Astrocyte (in vitro differentiated cells and primary cell): ENCODE measurements at regions not wholly inside any gene's neighbourhood (a gene's known extent, or its start where the extent isn't known, plus 50 kb on each side); places are given as distances from the start of the nearest gene placed in this dataset.

ENCODE experiments used
- DNase-seq: peaks from one replicate; pipeline ENCODE4 v3.0.0-alpha.2; 2010; ENCODE audit warnings: low read depth
- FAIRE-seq: peaks from 2 replicates; lab custom pipeline; 2011; peaks lifted over from hg19 to GRCh38; lab: Jason Lieb, UNC
- H2AFZ ChIP-seq: 2 replicates; pipeline ENCODE4 v1.6.0; 2012; ENCODE audit warnings: low read depth, low read length, inconsistent platforms
- H3K27ac ChIP-seq: 2 replicates; pipeline ENCODE4 v1.5.1; 2011; ENCODE audit warnings: low read depth, low read length, inconsistent platforms
- H3K27me3 ChIP-seq: 2 replicates; pipeline ENCODE4 v1.6.0; 2011; ENCODE audit warnings: low read length, inconsistent platforms; ENCODE audit not compliant: insufficient read depth
- H3K36me3 ChIP-seq: 2 replicates; pipeline ENCODE4 v1.5.1; 2011; ENCODE audit warnings: low read length, inconsistent platforms; ENCODE audit not compliant: insufficient read depth
- H3K4me1 ChIP-seq: 2 replicates; pipeline ENCODE4 v1.5.1; 2011; ENCODE audit warnings: low read length, inconsistent platforms; ENCODE audit not compliant: insufficient read depth
- H3K4me2 ChIP-seq: 2 replicates; pipeline ENCODE4 v1.6.0; 2012; ENCODE audit warnings: low read length, inconsistent platforms
- H3K4me3 ChIP-seq: 2 replicates; pipeline ENCODE4 v1.5.1; 2011; ENCODE audit warnings: low read depth, mild to moderate bottlenecking, low read length, inconsistent platforms; ENCODE audit not compliant: insufficient read depth
- H3K79me2 ChIP-seq: 2 replicates; pipeline ENCODE4 v1.6.0; 2012; ENCODE audit warnings: mild to moderate bottlenecking, low read length, inconsistent platforms; ENCODE audit not compliant: insufficient read depth
- H3K9ac ChIP-seq: 2 replicates; pipeline ENCODE4 v1.6.0; 2012; ENCODE audit warnings: mild to moderate bottlenecking, low read length, inconsistent platforms
- H3K9me3 ChIP-seq: 2 replicates; pipeline ENCODE4 v1.5.1; 2012; ENCODE audit warnings: low read depth, mild to moderate bottlenecking, low read length, inconsistent platforms; ENCODE audit not compliant: insufficient read depth
- H4K20me1 ChIP-seq: 2 replicates; pipeline ENCODE4 v1.6.0; 2012; ENCODE audit warnings: low read length, inconsistent platforms; ENCODE audit not compliant: insufficient read depth
- H3K27ac Mint-ChIP-seq: one replicate; pipeline ENCODE4 v1.8.0; 2021; ENCODE audit warnings: mild to moderate bottlenecking, mixed read lengths; ENCODE audit not compliant: unreplicated experiment
- H3K27me3 Mint-ChIP-seq: one replicate; pipeline ENCODE4 v1.8.0; 2021; ENCODE audit warnings: low read depth, mixed read lengths; ENCODE audit not compliant: unreplicated experiment
- H3K36me3 Mint-ChIP-seq: one replicate; pipeline ENCODE4 v1.8.0; 2021; ENCODE audit warnings: low read depth, mixed read lengths; ENCODE audit not compliant: unreplicated experiment
- H3K4me1 Mint-ChIP-seq: one replicate; pipeline ENCODE4 v1.8.0; 2021; ENCODE audit warnings: low read depth, mixed read lengths; ENCODE audit not compliant: unreplicated experiment
- H3K4me3 Mint-ChIP-seq: one replicate; pipeline ENCODE4 v1.8.0; 2021; ENCODE audit warnings: mild to moderate bottlenecking, moderate library complexity, mixed read lengths; ENCODE audit not compliant: unreplicated experiment
- H3K9me3 Mint-ChIP-seq: one replicate; pipeline ENCODE4 v1.8.0; 2021; ENCODE audit warnings: mild to moderate bottlenecking, mixed read lengths; ENCODE audit not compliant: unreplicated experiment
- EZH2 ChIP-seq: IDR thresholded peaks from 2 replicates; pipeline ENCODE4 v1.6.1; 2012; ENCODE audit warnings: mild to moderate bottlenecking, low read length, inconsistent platforms; ENCODE audit not compliant: insufficient read depth
- TF ChIP-seq, protein P1 (sequence below): IDR thresholded peaks from 2 replicates; pipeline ENCODE4 v1.5.1; 2011; ENCODE audit warnings: low read depth, mild to moderate bottlenecking, inconsistent platforms, low read length, moderate library complexity; ENCODE audit not compliant: insufficient read depth

DNA sequence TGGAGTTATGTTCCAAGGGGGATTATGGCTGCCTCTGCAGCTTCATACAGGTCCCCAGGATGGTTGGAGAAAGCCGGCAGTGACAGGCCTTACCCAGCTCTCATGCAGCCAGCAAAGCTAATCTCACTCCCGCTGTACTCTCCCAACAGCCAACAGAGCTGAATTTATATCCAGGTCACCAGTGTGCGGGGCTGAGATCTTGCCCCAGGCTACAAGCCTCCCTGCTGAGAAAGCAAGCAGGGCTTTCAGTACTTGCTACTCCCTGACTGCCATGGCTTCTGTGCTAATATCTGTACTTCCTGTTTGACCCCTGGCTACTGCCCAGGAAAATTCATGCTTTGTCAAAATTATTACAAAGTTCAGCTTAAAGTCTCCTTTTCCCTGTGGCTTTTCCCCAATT lies 92.9 kb downstream of the ATP23 start:
- no peaks in the 10 kb centered on the region for H4K20me1 ChIP-seq
- no peak for DNase-seq
- Mint-ChIP-seq H3K9me3 (peaks cover 33% of the 10 kb centered on the region), H3K4me3 (no peak overlapping the region), H3K27me3 (peaks cover 1% of the 10 kb centered on the region), H3K27ac (no peak overlapping the region), H3K36me3 (no peaks in the 10 kb centered on the region), H3K4me1 (no peaks in the 10 kb centered on the region)
- H3K9me3 ChIP-seq: peaks cover 6% of the 10 kb centered on the region
- H3K27ac ChIP-seq: no peak overlapping the region
- no peak for FAIRE-seq
- no peaks in the 10 kb centered on the region for H3K4me1 ChIP-seq
- H3K4me2 ChIP-seq: no peak overlapping the region
- H3K27me3 ChIP-seq: no peaks in the 10 kb centered on the region
- no peaks in the 10 kb centered on the region for H3K36me3 ChIP-seq
- no peak for TF ChIP-seq EZH2
- TF ChIP-seq, protein P1, sequence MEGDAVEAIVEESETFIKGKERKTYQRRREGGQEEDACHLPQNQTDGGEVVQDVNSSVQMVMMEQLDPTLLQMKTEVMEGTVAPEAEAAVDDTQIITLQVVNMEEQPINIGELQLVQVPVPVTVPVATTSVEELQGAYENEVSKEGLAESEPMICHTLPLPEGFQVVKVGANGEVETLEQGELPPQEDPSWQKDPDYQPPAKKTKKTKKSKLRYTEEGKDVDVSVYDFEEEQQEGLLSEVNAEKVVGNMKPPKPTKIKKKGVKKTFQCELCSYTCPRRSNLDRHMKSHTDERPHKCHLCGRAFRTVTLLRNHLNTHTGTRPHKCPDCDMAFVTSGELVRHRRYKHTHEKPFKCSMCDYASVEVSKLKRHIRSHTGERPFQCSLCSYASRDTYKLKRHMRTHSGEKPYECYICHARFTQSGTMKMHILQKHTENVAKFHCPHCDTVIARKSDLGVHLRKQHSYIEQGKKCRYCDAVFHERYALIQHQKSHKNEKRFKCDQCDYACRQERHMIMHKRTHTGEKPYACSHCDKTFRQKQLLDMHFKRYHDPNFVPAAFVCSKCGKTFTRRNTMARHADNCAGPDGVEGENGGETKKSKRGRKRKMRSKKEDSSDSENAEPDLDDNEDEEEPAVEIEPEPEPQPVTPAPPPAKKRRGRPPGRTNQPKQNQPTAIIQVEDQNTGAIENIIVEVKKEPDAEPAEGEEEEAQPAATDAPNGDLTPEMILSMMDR: no peak
- H3K9ac ChIP-seq: no peak overlapping the region
- no peak overlapping the region for H2AFZ ChIP-seq
- H3K79me2 ChIP-seq: no peaks in the 10 kb centered on the region
- no peak overlapping the region for H3K4me3 ChIP-seq

DNA sequence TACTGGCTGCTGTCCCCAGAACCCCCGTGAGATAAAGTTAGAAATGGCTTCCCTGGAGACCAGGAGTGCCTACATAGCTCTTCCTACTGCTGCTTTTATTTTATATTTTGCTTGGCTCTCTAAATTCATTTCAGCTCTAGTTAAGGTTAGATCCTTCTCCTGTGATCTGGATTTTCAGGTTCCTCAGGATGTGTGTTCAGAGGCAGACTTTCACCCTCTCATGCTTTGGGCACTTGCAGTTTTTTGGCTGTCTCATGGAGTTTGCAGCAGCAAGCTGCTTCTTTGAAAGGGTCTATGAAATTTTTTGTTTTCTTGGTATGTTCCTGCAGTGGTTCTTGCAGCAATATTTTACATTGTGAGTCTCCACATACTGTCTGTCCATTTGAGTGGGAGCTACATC lies 93.3 kb downstream of the ATP23 start:
- Histone ChIP-seq H3K36me3 (no peaks in the 10 kb centered on the region), H3K4me3 (no peak overlapping the region), H3K27me3 (no peaks in the 10 kb centered on the region), H3K79me2 (no peaks in the 10 kb centered on the region), H3K9me3 (peaks cover 6% of the 10 kb centered on the region), H3K4me1 (no peaks in the 10 kb centered on the region), H3K4me2 (no peak overlapping the region), H4K20me1 (no peaks in the 10 kb centered on the region), H2AFZ (no peak overlapping the region), H3K27ac (no peak overlapping the region), H3K9ac (no peak overlapping the region)
- Mint-ChIP-seq H3K4me1 (no peaks in the 10 kb centered on the region), H3K9me3 (peaks cover 33% of the 10 kb centered on the region), H3K27me3 (peaks cover 1% of the 10 kb centered on the region), H3K27ac (no peak overlapping the region), H3K36me3 (no peaks in the 10 kb centered on the region), H3K4me3 (no peak overlapping the region)
- TF ChIP-seq, protein P1: no peak
- no peak for TF ChIP-seq EZH2
- FAIRE-seq (no peak), DNase-seq (no peak)

DNA sequence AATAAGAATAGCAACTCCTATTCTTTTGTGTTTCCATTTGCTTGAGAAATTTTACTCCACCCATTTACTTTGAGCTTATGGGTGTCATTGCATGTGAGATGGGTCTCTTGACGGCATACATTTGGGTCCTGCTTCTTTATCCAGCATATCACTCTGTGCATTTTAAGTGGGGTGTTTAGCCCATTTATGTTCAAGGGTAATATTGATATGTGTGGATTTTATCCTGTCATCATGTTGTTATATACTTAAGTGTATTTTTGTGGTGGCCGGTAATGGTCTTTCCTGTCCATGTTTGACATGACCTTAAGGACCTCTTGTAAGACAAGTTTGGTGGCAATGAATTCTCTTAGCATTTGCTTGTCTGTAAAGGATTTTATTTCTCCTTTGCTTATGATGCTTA lies 100.1 kb downstream of the ATP23 start:
- Mint-ChIP-seq H3K27me3 (no peaks in the 10 kb centered on the region), H3K27ac (no peak overlapping the region), H3K4me3 (no peak overlapping the region), H3K36me3 (no peaks in the 10 kb centered on the region), H3K4me1 (no peaks in the 10 kb centered on the region), H3K9me3 (peaks cover 6% of the 10 kb centered on the region)
- H3K9me3 ChIP-seq: no peaks in the 10 kb centered on the region
- no peaks in the 10 kb centered on the region for H4K20me1 ChIP-seq
- H3K27ac ChIP-seq: no peak overlapping the region
- FAIRE-seq (no peak), DNase-seq (no peak)
- no peaks in the 10 kb centered on the region for H3K36me3 ChIP-seq
- H3K79me2 ChIP-seq: no peaks in the 10 kb centered on the region
- H3K9ac ChIP-seq: no peak overlapping the region
- TF ChIP-seq, protein P1: no peak
- TF ChIP-seq EZH2: no peak
- no peak overlapping the region for H3K4me3 ChIP-seq
- H3K27me3 ChIP-seq: no peaks in the 10 kb centered on the region
- no peak overlapping the region for H2AFZ ChIP-seq
- H3K4me2 ChIP-seq: no peak overlapping the region
- H3K4me1 ChIP-seq: no peaks in the 10 kb centered on the region
